HG02852 (cell line): ENCODE measurements at regions not wholly inside any gene's neighbourhood (a gene's known extent, or its start where the extent isn't known, plus 50 kb on each side); places are given as distances from the start of the nearest gene placed in this dataset.

Experiments
- ATAC-seq: cut with Tn5 transposase; IDR thresholded peaks from one replicate; pipeline ENCODE4 v1.9.1; 2021; ENCODE audit warnings: mild to moderate bottlenecking, moderate library complexity; ENCODE audit not compliant: unreplicated experiment

- ATAC-seq, result no peak
These were observed 324.6 kb upstream of the DIO3 start for GRCh38 chr14:101236496-101237251.

- ATAC-seq, result no peak
These were observed 324.1 kb upstream of the DIO3 start for GRCh38 chr14:101237252-101237616.

GRCh38 chr14:101239065-101239464, 322.2 kb upstream of the DIO3 start:
- no peak for ATAC-seq

- ATAC-seq, result no peak
These were observed 320.1 kb upstream of the DIO3 start for GRCh38 chr14:101241147-101241546.

GRCh38 chr14:101241807-101242278, 319.5 kb upstream of the DIO3 start:
- ATAC-seq, result no peak

- no peak for ATAC-seq
These were observed 318.6 kb upstream of the DIO3 start for GRCh38 chr14:101242442-101243385.

GRCh38 chr14:101243587-101244338, 317.5 kb upstream of the DIO3 start:
- no peak for ATAC-seq

- no peak for ATAC-seq
These were observed 314.1 kb upstream of the DIO3 start for GRCh38 chr14:101246894-101247841.

GRCh38 chr14:101247842-101248725, 313.2 kb upstream of the DIO3 start:
- no peak for ATAC-seq

- no peak for ATAC-seq
These were observed 312.2 kb upstream of the DIO3 start for GRCh38 chr14:101248840-101249675.

GRCh38 chr14:101249676-101250036, 311.6 kb upstream of the DIO3 start:
- ATAC-seq, result no peak

GRCh38 chr14:101250336-101250947, 310.9 kb upstream of the DIO3 start:
- no peak for ATAC-seq

GRCh38 chr14:101250948-101251811, 310.1 kb upstream of the DIO3 start:
- ATAC-seq, result no peak

- no peak for ATAC-seq
These were observed 309.4 kb upstream of the DIO3 start for GRCh38 chr14:101251812-101252442.

- ATAC-seq, result no peak
These were observed 308.7 kb upstream of the DIO3 start for GRCh38 chr14:101252443-101253214.

- ATAC-seq, result no peak
These were observed 307.3 kb upstream of the DIO3 start for GRCh38 chr14:101253948-101254347.
